Fibroblast of peridontal ligament (primary cell): ENCODE measurements at regions not wholly inside any gene's neighbourhood (a gene's known extent, or its start where the extent isn't known, plus 50 kb on each side); places are given as distances from the start of the nearest gene placed in this dataset.

Source experiments
- DNase-seq: peaks from one replicate; pipeline ENCODE4 v3.0.0-alpha.2; 2010; ENCODE audit errors: extremely low read depth

DNA sequence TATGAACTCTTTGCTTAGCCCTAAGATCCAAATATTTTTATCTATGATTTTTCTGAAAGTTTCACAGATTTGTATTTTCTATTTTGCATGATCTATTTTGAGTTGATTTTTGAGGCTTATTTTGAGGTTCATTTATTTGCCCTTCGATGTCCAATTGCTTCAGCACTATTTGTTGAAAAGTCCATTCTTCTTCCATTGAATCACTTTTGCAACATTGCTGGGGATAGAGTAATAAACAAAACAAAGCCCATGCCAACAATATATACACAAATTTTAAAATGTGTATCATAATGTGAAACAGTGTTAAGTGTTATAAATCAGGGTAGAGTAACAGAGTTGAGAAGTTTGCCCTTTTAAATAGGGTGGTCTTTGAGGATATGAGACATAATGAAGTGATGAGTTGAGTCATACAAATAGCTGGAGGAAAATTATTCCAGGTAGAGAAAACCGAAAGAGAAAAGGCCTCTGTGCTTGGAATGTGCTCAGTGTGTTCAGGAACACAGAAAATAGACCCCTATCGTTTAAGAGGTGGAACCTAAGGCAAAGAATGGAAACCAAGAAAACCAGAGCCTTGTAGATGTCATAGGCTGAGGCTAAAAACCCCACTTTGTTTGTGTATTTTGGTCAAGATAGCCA, 172.7 kb upstream of the NR5A2 start:
- DNase-seq, result no peak

DNA sequence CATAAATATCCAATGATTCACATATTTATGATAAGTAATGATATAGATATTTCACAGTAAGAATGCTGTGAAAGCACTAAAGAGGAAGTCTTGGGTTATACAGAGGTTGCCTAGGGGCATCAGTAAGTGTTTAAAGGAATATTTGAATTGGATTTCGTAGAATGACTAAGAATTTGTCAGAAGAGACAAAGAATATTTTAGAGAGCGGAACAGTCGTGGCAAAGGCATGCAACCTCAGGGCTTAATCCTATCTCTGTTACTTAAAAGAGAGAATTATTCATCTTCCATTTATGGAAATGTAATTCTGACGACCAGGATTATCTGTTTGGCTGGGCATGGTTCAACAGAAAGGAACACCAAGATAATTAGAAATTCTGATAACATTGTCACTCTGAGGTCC, 171.9 kb upstream of the NR5A2 start:
- peak; percentile 61 for DNase-seq

DNA sequence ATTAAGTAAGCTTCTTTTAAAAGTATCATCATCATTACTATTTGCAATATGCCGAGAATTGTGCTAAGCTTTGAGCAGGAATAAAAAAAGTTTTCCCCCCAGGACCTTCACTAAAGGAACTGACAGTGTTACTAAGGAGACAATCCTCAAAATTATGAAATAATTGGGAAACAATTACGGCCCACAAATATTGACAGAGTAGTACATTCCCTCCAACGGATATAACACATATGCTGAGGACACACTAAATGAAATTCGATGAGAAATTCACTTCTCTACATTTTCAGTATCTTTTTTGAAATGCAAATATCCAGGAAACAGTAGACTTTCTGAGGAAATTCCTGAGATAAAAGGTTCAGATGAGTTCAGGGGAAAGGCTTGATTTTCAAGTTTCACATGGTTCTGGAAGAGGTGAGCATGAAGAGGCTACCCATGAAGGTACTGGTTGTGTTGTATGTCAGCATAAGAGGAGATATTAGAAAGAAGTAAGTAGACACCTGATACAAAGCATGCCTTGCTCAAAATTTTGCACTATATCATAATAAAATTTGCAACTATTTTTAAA, 171.2 kb upstream of the NR5A2 start:
- no peak for DNase-seq

DNA sequence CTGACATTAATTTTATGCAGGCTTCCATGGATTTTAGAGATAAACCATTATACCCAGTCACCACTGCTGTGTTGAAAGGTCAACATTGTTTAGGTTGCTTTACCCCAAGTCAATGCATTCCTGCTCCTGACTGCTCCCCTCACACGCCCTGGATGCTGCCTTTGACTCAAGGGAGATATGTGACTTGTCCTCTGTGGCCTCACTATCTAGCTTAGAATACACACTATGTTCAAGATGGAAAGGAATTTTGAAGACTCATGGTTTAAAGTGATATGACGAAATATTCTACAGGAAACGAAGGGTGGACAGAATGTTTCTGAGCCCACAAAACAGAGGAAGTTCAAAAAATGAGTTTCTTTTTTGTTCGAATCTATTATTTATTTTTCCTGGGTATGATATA, 170.4 kb upstream of the NR5A2 start:
- peak; percentile 51 for DNase-seq

DNA sequence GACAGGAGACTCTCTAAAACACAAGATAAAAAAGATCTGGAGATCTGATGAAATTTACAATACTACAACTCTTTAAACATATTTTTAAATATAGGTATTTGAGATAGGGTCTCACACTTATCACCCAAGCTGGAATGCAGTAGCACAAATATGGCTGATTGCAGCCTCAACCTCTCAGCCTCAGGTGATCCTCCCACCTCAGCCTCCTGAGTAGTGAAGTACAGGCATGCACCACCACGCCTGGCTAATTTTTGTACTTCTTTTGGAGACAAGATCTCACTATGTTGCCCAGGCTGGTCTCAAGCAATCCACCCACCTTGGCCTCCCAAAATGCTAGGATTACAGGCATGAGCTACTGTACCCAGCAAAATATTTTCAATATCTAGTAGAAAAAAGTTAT, 170.0 kb upstream of the NR5A2 start:
- DNase-seq, result no peak

DNA sequence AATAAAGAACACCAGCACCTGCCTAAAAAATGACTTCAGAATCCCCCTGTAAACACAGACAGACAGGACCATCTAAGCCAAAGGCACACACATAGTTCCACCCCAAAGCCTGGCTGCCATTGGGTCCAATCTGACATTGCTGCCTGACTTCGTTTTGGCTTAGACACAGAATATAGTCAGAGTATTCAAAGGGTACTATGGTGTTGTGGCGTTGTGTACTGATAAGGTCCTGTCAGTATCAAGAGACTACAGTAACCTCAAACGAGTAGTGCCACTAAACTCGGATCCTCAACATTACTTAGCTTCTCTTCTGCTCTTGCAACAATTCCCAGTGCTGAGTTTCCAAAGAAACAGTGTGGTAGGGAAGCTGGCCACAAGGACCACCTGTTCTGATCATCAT, 169.3 kb upstream of the NR5A2 start:
- DNase-seq, result no peak

DNA sequence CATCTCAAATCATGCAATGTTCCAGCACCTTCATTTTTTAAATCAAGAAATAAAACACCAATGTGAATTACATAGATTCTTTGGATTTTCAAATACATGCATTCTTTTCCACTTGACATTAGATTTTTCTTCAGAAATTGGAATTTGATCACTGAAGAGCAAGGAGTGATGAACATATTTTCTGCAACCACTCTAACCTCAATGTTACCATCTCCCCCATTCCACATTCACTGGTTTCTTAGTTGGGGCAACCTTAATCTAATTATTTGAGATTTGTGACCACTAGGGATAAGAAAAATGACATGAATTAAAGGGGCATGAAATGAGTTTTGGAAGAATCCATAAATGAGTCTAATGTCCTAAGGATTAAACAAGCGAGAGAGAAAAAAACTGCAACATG, 168.7 kb upstream of the NR5A2 start:
- peak; percentile 42 for DNase-seq

DNA sequence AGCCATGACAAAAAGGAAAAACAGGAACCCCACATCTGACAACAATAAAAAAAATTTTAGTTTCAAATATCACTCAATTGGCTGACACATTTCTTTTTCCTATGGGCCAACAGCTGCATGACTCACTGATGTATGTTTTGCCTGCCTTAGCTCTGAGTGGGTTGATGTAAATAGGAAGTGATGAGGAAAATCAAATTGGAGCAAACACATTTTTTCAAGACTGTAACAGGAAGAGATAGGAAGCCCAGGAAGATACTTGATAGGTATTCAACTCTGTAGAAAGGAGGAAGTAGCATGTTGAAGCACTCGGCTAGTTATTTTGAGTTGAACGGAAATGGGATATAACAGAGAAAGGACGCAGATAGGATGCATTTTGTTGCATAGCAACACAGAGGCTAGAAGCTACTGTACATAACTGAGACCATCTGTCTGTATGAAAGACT, 168.0 kb upstream of the NR5A2 start:
- peak; percentile 91 for DNase-seq

DNA sequence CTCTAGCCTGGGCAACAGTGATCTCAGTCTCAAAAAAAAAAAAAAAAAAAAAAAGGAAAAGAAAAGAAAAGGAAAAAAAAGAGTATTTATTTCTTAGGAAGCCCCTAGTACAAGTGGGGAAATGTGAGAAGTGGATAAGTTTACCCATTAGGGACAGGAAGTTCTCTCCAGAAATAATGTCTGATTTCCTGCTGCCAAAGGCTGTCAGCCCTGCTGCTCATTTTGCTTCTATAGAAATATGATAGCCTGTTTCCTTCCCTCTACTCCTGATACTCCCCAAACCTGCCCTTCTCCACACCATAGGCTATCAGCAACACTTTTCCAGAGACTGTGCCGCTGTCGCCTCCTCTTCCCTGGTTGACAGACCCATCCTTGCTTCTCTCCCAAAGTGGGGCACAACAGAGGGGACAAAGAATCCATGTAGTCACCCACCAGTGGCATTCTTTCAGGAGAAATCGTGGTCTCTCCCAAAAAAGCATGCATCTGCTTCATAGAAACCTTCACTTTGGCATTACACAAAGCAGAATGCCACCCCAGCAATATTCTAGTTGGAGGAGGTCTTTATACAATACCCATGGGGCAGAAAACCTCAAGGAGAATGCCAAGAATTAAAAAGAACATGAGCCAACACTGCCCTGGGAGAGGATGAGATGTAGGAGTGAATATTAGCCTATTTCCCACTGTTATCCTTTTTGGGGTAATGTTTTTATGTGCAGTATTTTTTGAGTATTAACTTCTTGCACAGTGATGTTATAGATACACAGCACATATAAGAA, 166.3 kb upstream of the NR5A2 start:
- DNase-seq, result peak; percentile 57

DNA sequence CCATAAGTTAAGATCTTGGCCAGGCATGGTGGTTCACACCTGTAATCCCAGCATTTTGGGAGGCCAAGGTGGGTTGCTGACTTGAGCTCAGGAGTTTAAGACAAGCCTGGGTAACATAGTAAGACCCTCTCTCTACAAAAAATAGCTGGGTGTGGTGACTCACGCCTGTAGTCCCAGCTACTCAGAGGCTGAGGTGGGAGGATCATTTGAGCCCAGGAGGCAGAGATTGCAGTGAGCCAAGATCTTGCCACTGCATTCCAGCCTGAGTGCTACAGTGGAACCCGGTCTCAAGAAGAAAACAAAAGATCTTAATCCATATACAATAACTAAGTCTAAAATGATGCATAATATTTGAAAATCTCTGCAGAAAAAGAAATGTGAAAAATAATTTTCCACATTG, 165.5 kb upstream of the NR5A2 start:
- DNase-seq, result no peak

DNA sequence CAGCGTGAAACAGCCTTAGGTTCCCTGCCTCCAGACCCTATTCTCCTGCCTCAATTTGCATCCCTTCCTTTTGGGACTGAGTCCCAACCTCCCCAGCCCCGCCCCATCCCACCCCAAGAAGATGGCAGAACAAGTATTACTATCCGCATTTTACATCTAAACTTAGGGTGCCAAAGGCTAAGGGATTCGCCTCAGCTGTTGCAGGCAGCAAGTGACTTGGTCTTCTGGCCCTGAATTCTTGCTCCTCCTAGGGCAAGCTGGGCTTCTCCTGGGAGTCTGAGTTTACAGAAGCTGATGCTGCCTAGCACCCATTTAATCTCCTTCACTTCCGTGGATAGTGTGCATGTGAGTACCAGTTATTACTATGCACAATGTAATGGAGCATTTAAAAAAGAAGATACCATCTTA, 161.3 kb upstream of the NR5A2 start:
- DNase-seq, result no peak

DNA sequence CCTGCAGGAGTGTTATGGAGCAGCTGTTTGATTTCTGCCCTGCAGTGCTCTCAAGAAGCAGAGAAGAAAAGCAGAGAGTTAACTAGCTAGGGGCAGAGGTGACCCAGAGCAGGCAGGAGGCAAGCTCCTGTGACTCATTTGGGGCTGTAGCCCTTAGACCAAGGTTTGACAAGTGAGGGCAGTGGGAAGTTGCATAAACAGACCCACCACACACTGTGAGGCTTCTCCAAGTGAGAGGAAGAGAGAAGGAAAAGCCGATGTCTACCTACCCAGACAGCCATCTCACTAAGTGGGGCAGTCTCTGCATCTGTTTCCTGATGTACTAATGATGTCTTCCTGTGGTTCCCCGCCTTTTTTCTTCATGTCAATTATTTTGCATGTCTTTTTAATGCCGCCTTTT, 159.9 kb upstream of the NR5A2 start:
- no peak for DNase-seq

DNA sequence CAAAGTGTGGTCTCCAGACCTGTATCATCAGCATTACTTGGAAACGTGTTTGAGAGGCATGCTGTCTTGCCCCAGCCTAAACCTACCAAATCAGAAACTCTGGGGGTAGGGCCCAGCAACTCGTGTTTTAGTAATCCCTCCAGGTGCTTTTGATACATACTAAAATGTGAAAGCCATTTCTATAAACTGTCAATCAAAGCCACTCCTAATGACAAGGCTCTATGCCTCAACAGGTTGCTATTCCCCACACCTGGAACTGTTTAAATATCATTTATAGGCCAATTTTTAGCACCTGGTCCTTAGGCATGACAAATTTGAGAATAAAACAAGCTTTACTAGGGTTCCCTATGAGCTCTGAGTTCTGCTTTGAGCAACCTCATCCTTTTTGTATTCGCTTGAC, 158.7 kb upstream of the NR5A2 start:
- no peak for DNase-seq

DNA sequence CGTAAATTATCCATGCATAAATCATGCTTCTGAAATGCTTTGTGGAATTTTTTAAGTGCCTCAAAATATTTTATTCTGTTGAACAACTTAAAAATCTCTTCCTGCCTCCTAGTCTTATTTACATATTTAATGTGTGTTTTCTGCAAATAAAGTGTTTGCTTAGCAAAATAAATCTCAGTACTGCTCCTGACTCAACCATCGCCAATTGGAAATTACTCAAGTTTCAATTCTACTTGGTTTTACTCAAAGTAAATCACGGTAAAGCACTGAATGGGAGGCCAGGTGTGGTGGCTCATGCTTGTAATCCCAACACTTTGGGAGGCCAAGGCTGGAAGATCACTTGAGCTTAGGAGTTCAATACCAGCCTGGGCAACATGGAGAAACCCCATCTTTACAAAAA, 152.2 kb upstream of the NR5A2 start:
- DNase-seq, result no peak

DNA sequence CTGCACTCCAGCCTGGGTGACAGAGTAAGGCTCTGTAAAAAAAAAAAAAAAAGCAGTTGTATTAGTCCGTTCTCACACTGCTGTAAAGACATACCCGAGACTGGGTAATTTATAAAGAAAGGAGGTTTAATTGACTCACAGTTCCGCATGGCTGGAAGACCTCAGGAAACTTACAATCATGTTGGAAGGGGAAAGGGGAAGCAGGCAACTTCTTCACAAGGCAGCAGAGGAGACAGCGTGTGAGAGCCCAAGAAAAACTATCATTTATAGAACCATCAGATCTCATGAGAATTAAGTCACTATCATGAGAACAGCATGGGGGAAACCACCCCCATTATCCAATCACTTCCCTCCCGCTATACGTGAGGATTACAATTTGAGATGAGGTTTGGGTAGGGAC, 151.7 kb upstream of the NR5A2 start:
- no peak for DNase-seq

DNA sequence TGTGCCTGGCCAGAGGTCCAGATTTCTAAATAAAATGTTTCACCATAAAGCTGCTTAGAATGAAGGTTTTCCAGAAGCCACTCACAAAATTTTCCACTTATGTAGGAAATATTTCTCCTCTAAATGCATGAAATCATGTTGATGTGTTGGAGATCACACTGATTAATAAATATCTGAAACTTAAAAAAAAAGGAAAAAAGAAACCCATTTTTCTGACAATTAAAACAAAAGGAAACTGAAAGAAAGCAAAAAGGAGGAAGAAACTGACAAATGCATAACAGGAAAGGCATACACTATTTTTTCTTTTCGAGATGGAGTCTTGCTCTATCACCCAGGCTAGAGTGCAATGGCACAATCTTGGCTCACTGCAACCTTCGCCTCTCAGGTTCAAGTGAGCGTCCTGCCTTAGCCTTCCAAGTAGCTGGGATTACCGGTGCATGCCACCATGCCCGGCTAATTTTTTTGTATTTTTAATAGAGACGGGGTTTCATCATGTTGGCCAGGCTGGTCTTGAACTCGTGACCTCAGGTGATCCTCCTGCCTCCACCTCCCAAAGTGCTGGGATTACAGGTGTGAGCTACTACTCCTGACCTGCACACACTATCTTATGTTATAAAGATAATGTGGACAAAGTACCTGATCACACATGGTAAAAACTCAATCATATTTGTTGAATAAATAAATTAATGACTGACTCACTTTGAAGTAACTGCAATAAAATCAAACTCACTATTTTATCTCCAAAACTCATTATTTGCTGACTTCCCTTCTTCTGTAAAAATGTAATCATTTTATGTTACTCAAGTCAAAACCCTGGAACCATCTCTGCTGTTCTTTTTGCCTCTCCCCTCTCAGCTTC, 149.8 kb upstream of the NR5A2 start:
- no peak for DNase-seq

DNA sequence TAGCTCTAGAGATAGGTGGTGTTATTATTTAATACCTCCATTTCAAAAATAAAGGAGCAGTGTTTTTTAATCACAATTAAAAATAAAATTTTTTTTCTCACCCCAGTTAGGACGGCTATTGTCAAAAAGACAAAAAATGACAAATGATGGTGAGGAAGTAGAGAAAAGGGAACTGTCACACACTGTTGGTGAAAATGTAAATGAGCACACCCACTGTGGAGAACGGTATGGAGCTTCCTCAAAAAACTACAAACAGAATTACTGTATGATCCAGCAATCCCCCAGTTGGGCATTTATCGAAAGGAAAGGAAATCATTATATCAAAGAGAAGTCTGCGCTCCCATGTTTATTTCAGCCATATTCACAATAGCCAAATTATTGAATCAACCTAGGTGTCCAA, 148.7 kb upstream of the NR5A2 start:
- no peak for DNase-seq

DNA sequence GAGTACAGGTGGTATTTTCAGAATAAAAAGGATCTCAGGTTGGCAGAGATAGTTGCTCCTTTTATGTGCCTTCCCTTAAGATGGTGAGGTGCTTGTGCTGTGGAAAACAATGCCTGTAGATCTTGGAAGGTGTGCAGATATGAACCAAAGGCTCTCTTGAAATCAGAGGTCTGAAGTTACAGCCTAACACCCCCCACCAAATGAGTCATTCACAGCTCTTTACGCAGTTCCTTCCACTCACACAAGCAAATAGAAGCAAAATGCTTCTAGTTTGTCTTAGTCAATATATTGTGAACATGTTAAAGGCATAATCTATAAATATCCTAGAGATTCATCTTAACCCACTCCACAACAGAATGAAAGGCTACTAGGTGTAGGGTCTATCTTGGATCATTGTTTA, 128.9 kb upstream of the NR5A2 start:
- DNase-seq, result no peak

DNA sequence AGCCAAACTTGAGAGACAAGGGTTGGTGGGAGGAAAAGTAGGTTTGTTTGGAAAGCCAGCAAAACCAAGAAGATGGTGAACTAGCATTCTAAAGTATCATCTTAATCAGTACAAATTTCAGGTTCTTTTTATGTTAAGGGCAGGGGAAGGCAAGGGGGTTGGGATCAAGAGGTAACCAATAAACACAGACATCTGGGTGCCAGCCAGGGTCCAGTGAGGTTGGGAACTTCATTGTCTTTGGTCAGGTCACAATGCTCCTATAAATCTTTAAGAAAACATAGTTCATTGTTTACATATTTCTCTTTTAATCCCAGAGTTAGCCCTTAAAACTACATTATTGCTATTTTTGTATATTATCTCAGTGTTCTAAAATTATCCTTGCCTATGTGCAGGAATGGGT, 126.2 kb upstream of the NR5A2 start:
- DNase-seq, result no peak

DNA sequence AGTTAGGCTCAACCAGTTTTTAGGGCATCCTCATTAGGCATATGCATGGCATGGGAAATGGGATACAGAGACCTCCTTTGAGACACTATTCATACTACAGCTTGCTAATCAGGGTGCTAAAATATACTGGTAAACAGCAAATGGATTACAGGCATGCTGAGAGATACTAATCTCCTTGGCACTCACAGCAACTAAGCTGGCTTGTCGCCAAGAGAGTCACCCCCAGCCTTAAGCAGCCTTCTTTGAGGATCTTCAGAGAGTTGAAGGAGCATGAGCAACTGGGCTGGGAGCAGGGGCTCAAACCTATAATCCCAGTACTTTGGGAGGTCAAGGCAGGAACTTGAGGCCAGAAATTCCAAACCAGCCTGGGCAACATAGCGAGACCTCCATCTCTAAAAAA, 120.1 kb upstream of the NR5A2 start:
- DNase-seq, result no peak

DNA sequence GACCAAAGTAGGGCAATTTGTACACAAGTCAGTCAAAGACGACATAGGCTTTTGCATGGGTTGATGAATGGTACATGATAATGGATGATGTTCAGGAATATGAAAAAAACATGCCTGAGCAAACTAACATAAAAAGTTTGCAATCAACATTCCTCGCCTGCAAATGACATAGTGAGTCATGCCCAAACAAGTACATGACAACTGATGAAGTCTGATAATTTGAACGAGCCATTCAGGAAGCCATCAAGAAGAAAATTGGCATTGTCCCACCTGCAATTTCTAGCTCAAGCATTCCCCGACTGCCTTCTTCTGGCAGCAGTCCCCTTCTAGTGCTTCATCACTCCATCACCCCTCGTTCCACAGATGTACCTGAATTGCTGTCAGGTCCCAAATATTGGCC, 118.4 kb upstream of the NR5A2 start:
- DNase-seq, result no peak

DNA sequence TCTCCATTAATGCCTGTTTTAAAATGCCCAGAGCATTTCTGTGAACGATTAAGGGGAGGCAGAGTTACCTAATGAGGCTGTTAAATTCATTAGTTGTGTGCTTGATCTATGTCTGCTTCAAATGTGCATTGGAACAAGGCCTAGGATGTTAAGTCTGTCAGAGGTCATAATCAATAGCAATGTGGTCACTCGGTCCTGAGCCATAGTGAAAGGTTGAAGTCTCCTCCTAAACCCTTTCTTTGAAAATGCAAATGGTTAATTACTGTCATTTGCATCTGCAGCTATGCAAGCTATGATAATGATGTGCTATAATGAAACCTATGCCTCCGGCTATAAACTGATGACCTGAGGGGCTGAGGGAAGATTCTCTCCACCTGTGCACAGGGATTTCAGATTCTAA, 114.2 kb upstream of the NR5A2 start:
- DNase-seq, result no peak
